ENCODE measurements at regions not wholly inside any gene's neighbourhood (a gene's known extent, or its start where the extent isn't known, plus 50 kb on each side); places are given as distances from the start of the nearest gene placed in this dataset.
"Not testable (repeated sequence)": the region's sequence is repeated elsewhere in the genome, so short reads cannot be mapped to it uniquely, and the experiment has no call there.

- Histone ChIP-seq H3K4me1 (ENCODE audit: insufficient read depth, low read length) (no peaks in the 10 kb centered on the region), H3K27me3 (ENCODE audit: insufficient read depth, low read length, poor library complexity, severe bottlenecking) (no peaks in the 10 kb centered on the region), H3K4me3 (ENCODE audit: low read length) (no peak overlapping the region), H3K9me3 (ENCODE audit: low read length) (no peaks in the 10 kb centered on the region), H3K36me3 (ENCODE audit: insufficient read depth, low read length) (no peaks in the 10 kb centered on the region), H3K27ac (ENCODE audit: low read depth, low read length) (no peak overlapping the region)
- no peaks in the 10 kb centered on the region for H3K27me3 Mint-ChIP-seq
- no peaks in the 10 kb centered on the region for H3K36me3 Mint-ChIP-seq
- POLR2A ChIA-PET = no interaction called here
- H3K4me1 Mint-ChIP-seq = no peaks in the 10 kb centered on the region
- no peak overlapping the region for H3K4me3 Mint-ChIP-seq
- H3K9me3 Mint-ChIP-seq = peaks cover 0 to 26% (median 5%) of the 10 kb centered on the region in 5 donors
- CTCF ChIA-PET = no interaction called here
- no peak for DNase-seq
- H3K27ac Mint-ChIP-seq = no peak overlapping the region
Observed at GRCh38 chr4:178003098-178003657, 560.9 kb upstream of the AGA start.

- no peaks in the 10 kb centered on the region for H3K36me3 ChIP-seq (ENCODE audit: insufficient read depth, low read length)
- H3K9me3 Mint-ChIP-seq = peaks cover 0 to 13% (median 5%) of the 10 kb centered on the region in 5 donors
- CTCF ChIA-PET = no interaction called here
Observed at GRCh38 chr4:178010596-178010995, 568.4 kb upstream of the AGA start.

GRCh38 chr4:178015046-178015445 is 572.8 kb upstream of the AGA start:
- H3K27me3 Mint-ChIP-seq; H3K4me3 Mint-ChIP-seq; DNase-seq; H3K27ac ChIP-seq (ENCODE audit: low read depth, low read length); H3K4me1 Mint-ChIP-seq; H3K36me3 Mint-ChIP-seq; H3K9me3 ChIP-seq (ENCODE audit: low read length); H3K4me3 ChIP-seq (ENCODE audit: low read length); H3K4me1 ChIP-seq (ENCODE audit: insufficient read depth, low read length); H3K9me3 Mint-ChIP-seq; POLR2A ChIA-PET; H3K27ac Mint-ChIP-seq; CTCF ChIA-PET; H3K27me3 ChIP-seq (ENCODE audit: insufficient read depth, low read length, poor library complexity, severe bottlenecking); H3K36me3 ChIP-seq (ENCODE audit: insufficient read depth, low read length): not testable (repeated sequence)

More at GRCh38 chr4:178010596-178010995, 568.4 kb upstream of the AGA start:
- Mint-ChIP-seq H3K27me3 (no peaks in the 10 kb centered on the region), H3K4me3 (no peak overlapping the region), H3K4me1 (no peaks in the 10 kb centered on the region), H3K36me3 (no peaks in the 10 kb centered on the region), H3K27ac (no peak overlapping the region)
- H3K4me3 ChIP-seq (ENCODE audit: low read length) = no peak overlapping the region
- H3K27ac ChIP-seq (ENCODE audit: low read depth, low read length) = no peak overlapping the region
- H3K9me3 ChIP-seq (ENCODE audit: low read length) = no peaks in the 10 kb centered on the region
- POLR2A ChIA-PET = no interaction called here
- no peak for DNase-seq
- no peaks in the 10 kb centered on the region for H3K4me1 ChIP-seq (ENCODE audit: insufficient read depth, low read length)
- no peaks in the 10 kb centered on the region for H3K27me3 ChIP-seq (ENCODE audit: insufficient read depth, low read length, poor library complexity, severe bottlenecking)

- no peaks in the 10 kb centered on the region for H3K27me3 ChIP-seq (ENCODE audit: insufficient read depth, low read length, poor library complexity, severe bottlenecking)
- H3K4me3 Mint-ChIP-seq = no peak overlapping the region
- H3K36me3 Mint-ChIP-seq = no peaks in the 10 kb centered on the region
- H3K9me3 ChIP-seq (ENCODE audit: low read length) = no peaks in the 10 kb centered on the region
- CTCF ChIA-PET = no interaction called here
- no peaks in the 10 kb centered on the region for H3K4me1 ChIP-seq (ENCODE audit: insufficient read depth, low read length)
- H3K27me3 Mint-ChIP-seq = no peaks in the 10 kb centered on the region
- H3K27ac ChIP-seq (ENCODE audit: low read depth, low read length) = no peak overlapping the region
- H3K9me3 Mint-ChIP-seq = peaks cover 0 to 12% (median 0%) of the 10 kb centered on the region in 5 donors
- H3K27ac Mint-ChIP-seq = no peak overlapping the region
- no peaks in the 10 kb centered on the region for H3K36me3 ChIP-seq (ENCODE audit: insufficient read depth, low read length)
- no peaks in the 10 kb centered on the region for H3K4me1 Mint-ChIP-seq
- POLR2A ChIA-PET = no interaction called here
- H3K4me3 ChIP-seq (ENCODE audit: low read length) = no peak overlapping the region
- no peak for DNase-seq
Observed at GRCh38 chr4:178026999-178027398, 584.8 kb upstream of the AGA start.

DNA sequence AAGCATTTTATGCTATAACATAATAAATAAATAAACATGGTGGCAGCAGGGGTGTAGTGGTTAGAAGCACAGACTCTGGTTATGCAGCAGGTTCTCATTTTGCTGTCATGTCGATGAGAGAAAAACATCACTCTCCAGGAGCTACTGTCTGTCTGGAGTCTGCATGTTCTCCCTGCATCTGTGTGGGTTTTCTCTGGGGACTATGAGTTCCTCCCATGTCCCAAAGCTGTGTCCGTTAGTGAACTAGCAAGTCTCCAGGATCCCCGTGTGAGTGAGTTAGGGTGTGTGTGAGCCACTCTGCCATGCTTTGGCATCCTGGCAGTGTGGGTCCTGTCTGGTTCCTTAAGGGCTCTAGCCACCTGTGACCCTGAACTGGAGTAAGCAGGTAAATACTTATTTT is 585.6 kb upstream of the AGA start:
- Histone ChIP-seq H3K4me3 (ENCODE audit: low read length) (no peak overlapping the region), H3K27me3 (ENCODE audit: insufficient read depth, low read length, poor library complexity, severe bottlenecking) (no peaks in the 10 kb centered on the region), H3K27ac (ENCODE audit: low read depth, low read length) (no peak overlapping the region), H3K9me3 (ENCODE audit: low read length) (no peaks in the 10 kb centered on the region), H3K36me3 (ENCODE audit: insufficient read depth, low read length) (no peaks in the 10 kb centered on the region), H3K4me1 (ENCODE audit: insufficient read depth, low read length) (no peaks in the 10 kb centered on the region)
- ChIA-PET CTCF (no interaction called here), POLR2A (no interaction called here)
- no peaks in the 10 kb centered on the region for H3K36me3 Mint-ChIP-seq
- DNase-seq = no peak
- H3K27me3 Mint-ChIP-seq = no peaks in the 10 kb centered on the region
- peaks cover 0 to 16% (median 1%) of the 10 kb centered on the region in 5 donors for H3K9me3 Mint-ChIP-seq
- H3K4me1 Mint-ChIP-seq = no peaks in the 10 kb centered on the region
- H3K4me3 Mint-ChIP-seq = no peak overlapping the region
- no peak overlapping the region for H3K27ac Mint-ChIP-seq

DNA sequence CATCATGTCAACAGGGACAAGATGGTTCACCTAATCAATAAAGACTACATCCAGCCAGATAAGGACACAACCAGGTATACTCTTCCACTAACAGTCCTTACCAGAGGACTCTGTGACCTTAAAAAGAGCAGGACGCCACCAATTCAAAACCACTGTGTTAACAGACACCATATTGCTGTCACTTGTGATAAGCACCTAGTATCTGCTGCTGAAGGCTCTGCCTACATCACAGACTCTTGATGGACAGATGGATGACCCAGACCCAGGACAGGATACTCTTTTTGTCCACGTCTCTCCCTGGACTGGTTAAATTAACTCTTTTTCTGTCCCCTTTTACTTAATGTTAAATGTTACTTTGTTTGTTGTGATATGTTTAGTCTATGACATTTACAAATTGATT is 586.2 kb upstream of the AGA start:
- Mint-ChIP-seq H3K27me3 (no peaks in the 10 kb centered on the region), H3K9me3 (peaks cover 0 to 16% (median 1%) of the 10 kb centered on the region in 5 donors), H3K4me1 (no peaks in the 10 kb centered on the region), H3K27ac (no peak overlapping the region), H3K36me3 (no peaks in the 10 kb centered on the region), H3K4me3 (no peak overlapping the region)
- Histone ChIP-seq H3K27me3 (ENCODE audit: insufficient read depth, low read length, poor library complexity, severe bottlenecking) (no peaks in the 10 kb centered on the region), H3K27ac (ENCODE audit: low read depth, low read length) (no peak overlapping the region), H3K4me1 (ENCODE audit: insufficient read depth, low read length) (no peaks in the 10 kb centered on the region), H3K9me3 (ENCODE audit: low read length) (no peaks in the 10 kb centered on the region), H3K4me3 (ENCODE audit: low read length) (no peak overlapping the region), H3K36me3 (ENCODE audit: insufficient read depth, low read length) (no peaks in the 10 kb centered on the region)
- CTCF ChIA-PET = no interaction called here
- DNase-seq = no peak
- POLR2A ChIA-PET = no interaction called here

DNA sequence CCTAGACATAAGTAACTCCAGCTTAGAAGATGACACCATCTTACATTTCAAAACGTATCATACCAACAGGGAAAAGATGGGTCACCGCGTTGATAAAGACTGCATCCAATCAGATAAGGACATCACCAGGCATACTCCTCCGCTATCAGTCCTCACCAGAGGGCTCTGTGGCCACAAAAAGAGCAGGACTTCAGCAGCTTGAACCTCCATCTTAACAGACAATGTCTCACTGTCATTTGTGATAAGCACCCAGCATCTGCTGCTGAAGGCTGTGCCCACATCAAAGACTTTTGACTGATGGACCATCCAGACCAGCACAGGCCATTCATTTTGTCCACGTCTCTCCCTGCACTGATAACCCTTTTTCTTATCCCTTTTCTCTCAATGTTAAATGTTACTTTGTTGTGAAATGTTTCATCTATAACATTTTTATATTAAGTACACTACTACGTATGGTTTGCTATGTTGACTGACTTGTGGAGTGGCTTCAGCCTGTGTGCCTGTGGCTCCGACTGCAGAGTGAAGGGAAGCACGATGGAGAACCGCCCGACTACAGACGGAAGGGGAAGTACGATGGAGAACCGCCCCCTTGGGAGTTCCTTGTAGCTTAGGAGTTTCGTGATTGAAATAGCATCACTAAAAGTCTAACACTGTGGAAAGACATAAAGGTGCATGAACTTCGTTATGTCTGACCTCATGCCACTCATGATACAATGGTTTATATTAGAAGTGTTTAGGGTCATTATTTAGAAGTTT is 595.4 kb upstream of the AGA start:
- CTCF ChIA-PET = no interaction called here
- H3K36me3 ChIP-seq (ENCODE audit: insufficient read depth, low read length) = no peaks in the 10 kb centered on the region
- H3K27ac ChIP-seq (ENCODE audit: low read depth, low read length) = no peak overlapping the region
- Mint-ChIP-seq H3K9me3 (peaks cover 0 to 5% (median 3%) of the 10 kb centered on the region in 5 donors), H3K27me3 (no peaks in the 10 kb centered on the region), H3K4me3 (no peak overlapping the region), H3K27ac (no peak overlapping the region), H3K36me3 (no peaks in the 10 kb centered on the region), H3K4me1 (no peaks in the 10 kb centered on the region)
- H3K9me3 ChIP-seq (ENCODE audit: low read length) = no peaks in the 10 kb centered on the region
- DNase-seq = no peak
- no peaks in the 10 kb centered on the region for H3K27me3 ChIP-seq (ENCODE audit: insufficient read depth, low read length, poor library complexity, severe bottlenecking)
- no peaks in the 10 kb centered on the region for H3K4me1 ChIP-seq (ENCODE audit: insufficient read depth, low read length)
- POLR2A ChIA-PET = no interaction called here
- H3K4me3 ChIP-seq (ENCODE audit: low read length) = no peak overlapping the region

DNA sequence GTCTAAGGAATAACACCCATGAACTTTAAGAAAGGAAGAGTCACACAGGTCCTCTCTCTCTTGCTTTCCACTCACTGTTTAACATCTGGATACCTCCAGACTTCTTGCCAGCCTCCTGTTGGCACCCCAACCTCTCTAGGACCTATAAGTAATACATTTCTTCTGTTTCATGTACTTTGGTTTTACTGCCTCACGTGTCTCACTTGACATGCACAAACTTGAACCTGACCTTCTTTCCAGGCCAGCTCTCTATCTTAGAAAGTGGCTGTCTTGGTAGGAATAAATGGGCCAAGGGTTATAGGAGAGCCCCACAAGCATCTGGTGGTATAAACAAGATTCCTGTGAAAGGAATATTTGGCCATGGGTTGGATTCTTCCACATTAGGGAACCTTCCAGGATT is 614.8 kb upstream of the AGA start:
- H3K36me3 ChIP-seq (ENCODE audit: insufficient read depth, low read length) = no peaks in the 10 kb centered on the region
- ChIA-PET CTCF (no interaction called here), POLR2A (no interaction called here)
- Mint-ChIP-seq H3K36me3 (no peaks in the 10 kb centered on the region), H3K4me3 (no peak overlapping the region), H3K9me3 (peaks cover 0 to 13% (median 3%) of the 10 kb centered on the region in 5 donors), H3K27ac (no peak overlapping the region), H3K4me1 (no peaks in the 10 kb centered on the region), H3K27me3 (no peaks in the 10 kb centered on the region)
- no peak for DNase-seq
- no peak overlapping the region for H3K4me3 ChIP-seq (ENCODE audit: low read length)
- no peaks in the 10 kb centered on the region for H3K27me3 ChIP-seq (ENCODE audit: insufficient read depth, low read length, poor library complexity, severe bottlenecking)
- H3K27ac ChIP-seq (ENCODE audit: low read depth, low read length) = no peak overlapping the region
- H3K4me1 ChIP-seq (ENCODE audit: insufficient read depth, low read length) = no peaks in the 10 kb centered on the region
- H3K9me3 ChIP-seq (ENCODE audit: low read length) = no peaks in the 10 kb centered on the region
